ENCODE measurements at regions not wholly inside any gene's neighbourhood (a gene's known extent, or its start where the extent isn't known, plus 50 kb on each side); places are given as distances from the start of the nearest gene placed in this dataset.

DNA sequence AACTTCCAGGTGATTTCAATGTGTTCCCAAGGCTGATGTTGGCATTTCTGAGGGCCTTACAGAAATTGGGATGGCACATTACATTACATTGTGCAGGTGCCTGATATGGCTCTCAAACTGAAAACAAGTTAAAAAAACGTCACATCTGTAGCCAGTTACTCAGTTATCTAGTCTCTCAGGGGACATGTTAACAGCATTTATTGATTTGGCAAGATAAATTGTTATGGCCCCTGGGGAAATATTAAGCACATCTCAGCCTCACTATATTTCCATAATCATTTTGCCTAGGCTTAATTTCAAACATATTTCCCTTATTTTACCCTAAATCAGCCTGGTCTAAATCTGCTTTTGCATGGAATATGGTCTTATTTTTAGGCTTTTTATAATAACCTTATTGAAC is 290.0 kb downstream of the IL15 start:
- TF ChIP-seq, protein P1, sequence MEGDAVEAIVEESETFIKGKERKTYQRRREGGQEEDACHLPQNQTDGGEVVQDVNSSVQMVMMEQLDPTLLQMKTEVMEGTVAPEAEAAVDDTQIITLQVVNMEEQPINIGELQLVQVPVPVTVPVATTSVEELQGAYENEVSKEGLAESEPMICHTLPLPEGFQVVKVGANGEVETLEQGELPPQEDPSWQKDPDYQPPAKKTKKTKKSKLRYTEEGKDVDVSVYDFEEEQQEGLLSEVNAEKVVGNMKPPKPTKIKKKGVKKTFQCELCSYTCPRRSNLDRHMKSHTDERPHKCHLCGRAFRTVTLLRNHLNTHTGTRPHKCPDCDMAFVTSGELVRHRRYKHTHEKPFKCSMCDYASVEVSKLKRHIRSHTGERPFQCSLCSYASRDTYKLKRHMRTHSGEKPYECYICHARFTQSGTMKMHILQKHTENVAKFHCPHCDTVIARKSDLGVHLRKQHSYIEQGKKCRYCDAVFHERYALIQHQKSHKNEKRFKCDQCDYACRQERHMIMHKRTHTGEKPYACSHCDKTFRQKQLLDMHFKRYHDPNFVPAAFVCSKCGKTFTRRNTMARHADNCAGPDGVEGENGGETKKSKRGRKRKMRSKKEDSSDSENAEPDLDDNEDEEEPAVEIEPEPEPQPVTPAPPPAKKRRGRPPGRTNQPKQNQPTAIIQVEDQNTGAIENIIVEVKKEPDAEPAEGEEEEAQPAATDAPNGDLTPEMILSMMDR (IDR thresholded peaks at IDR 0.05): no peak
- no peak for TF ChIP-seq POLR2A (IDR thresholded peaks at IDR 0.05)

Data from vagina (tissue), 2 donors.